KMS-11 (cell line): ENCODE measurements at regions not wholly inside any gene's neighbourhood (a gene's known extent, or its start where the extent isn't known, plus 50 kb on each side); places are given as distances from the start of the nearest gene placed in this dataset.

Source experiments
- H2AFZ ChIP-seq: fragments of 200-600 bp; sonication (generic); 2 replicates; pipeline ENCODE4 v1.6.1; 2016; ENCODE audit warnings: antibody characterized with exemption, mixed run types, low read depth
- H3K27ac ChIP-seq: fragments of 200-600 bp; sonication (generic); 2 replicates; pipeline ENCODE4 v1.6.1; 2016; ENCODE audit warnings: mild to moderate bottlenecking, mixed run types
- H3K27me3 ChIP-seq: fragments of 200-600 bp; sonication (generic); 2 replicates; pipeline ENCODE4 v1.6.1; 2017; ENCODE audit warnings: mild to moderate bottlenecking, low read depth, mixed run types, moderate library complexity; ENCODE audit not compliant: insufficient read depth
- H3K36me3 ChIP-seq: fragments of 200-600 bp; sonication (generic); 2 replicates; pipeline ENCODE4 v1.6.1; 2017; ENCODE audit warnings: mild to moderate bottlenecking, mixed run types; ENCODE audit not compliant: insufficient read depth
- H3K4me1 ChIP-seq: fragments of 200-600 bp; sonication (generic); 2 replicates; pipeline ENCODE4 v1.6.1; 2016; ENCODE audit warnings: mild to moderate bottlenecking, low read depth, mixed run types; ENCODE audit not compliant: poor library complexity, severe bottlenecking
- H3K4me2 ChIP-seq: fragments of 200-600 bp; sonication (generic); 2 replicates; pipeline ENCODE4 v1.7.0; 2016; ENCODE audit warnings: mild to moderate bottlenecking, mixed run types
- H3K4me3 ChIP-seq: fragments of 200-600 bp; sonication (generic); IDR thresholded peaks from 2 replicates; pipeline ENCODE4 v1.6.1; 2017; ENCODE audit warnings: low read depth, low read length, mixed read lengths; ENCODE audit not compliant: insufficient read depth
- H3K79me2 ChIP-seq: fragments of 200-600 bp; sonication (generic); 2 replicates; pipeline ENCODE4 v1.6.1; 2016; ENCODE audit warnings: low read depth, mixed run types; ENCODE audit not compliant: insufficient read depth
- H3K9ac ChIP-seq: fragments of 200-600 bp; sonication (generic); 2 replicates; pipeline ENCODE4 v1.6.1; 2016; ENCODE audit warnings: mild to moderate bottlenecking, mixed run types
- H4K20me1 ChIP-seq: fragments of 200-600 bp; sonication (generic); 2 replicates; pipeline ENCODE4 v1.6.1; 2016; ENCODE audit warnings: mild to moderate bottlenecking, mixed run types; ENCODE audit not compliant: insufficient read depth
- TF ChIP-seq, protein P1 (sequence below): fragments of 200-600 bp; sonication (generic); conservative IDR thresholded peaks from 2 replicates; pipeline ENCODE4 v1.6.1; 2017; ENCODE audit warnings: low read depth, mild to moderate bottlenecking, antibody characterized with exemption, low read length, moderate library complexity, mixed read lengths

DNA sequence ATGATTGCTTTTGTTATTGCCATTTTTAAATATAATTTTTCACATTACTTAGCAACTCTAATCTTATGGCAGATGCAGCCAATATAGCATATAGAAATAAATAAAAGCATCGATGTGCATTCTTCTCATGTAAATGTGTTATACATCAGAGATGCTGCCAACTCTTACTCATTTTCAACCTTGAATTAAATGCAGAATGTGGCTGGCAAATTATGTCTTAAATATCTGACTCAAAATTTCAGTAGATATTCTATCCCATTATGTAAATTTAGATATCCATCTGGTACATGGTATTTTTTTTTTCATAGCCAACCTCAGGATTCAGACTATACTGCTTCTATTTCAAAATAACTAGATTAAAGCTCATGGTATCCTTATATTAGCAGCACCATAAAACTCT is 916.7 kb upstream of the TMPRSS15 start:
- Histone ChIP-seq H4K20me1 (no peaks in the 10 kb centered on the region), H3K27ac (no peak overlapping the region), H3K4me2 (no peak overlapping the region), H3K4me3 (no peak overlapping the region), H3K27me3 (no peaks in the 10 kb centered on the region), H2AFZ (no peak overlapping the region), H3K36me3 (no peaks in the 10 kb centered on the region), H3K79me2 (no peaks in the 10 kb centered on the region), H3K9ac (no peak overlapping the region), H3K4me1 (no peaks in the 10 kb centered on the region)
- TF ChIP-seq, protein P1, sequence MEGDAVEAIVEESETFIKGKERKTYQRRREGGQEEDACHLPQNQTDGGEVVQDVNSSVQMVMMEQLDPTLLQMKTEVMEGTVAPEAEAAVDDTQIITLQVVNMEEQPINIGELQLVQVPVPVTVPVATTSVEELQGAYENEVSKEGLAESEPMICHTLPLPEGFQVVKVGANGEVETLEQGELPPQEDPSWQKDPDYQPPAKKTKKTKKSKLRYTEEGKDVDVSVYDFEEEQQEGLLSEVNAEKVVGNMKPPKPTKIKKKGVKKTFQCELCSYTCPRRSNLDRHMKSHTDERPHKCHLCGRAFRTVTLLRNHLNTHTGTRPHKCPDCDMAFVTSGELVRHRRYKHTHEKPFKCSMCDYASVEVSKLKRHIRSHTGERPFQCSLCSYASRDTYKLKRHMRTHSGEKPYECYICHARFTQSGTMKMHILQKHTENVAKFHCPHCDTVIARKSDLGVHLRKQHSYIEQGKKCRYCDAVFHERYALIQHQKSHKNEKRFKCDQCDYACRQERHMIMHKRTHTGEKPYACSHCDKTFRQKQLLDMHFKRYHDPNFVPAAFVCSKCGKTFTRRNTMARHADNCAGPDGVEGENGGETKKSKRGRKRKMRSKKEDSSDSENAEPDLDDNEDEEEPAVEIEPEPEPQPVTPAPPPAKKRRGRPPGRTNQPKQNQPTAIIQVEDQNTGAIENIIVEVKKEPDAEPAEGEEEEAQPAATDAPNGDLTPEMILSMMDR: no peak

DNA sequence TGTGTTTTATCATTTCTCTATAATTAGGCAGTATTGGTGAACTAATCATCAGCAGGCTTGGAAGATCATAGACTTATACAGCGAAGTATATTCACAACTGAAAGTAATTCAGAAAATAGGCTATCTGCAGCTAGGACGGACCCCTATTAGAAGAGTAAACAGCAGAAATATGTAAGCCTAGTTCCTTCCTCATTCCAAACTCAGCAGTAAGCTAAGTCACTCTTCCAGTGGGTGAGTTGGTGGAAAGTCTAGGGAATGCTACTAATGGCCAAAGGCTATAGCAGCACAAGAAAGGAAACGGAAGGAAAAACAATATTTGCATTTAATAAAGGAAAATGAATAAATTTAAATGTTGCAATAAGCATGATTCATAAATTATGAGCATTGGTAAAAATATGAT is 918.1 kb upstream of the TMPRSS15 start:
- Histone ChIP-seq H3K27me3 (no peaks in the 10 kb centered on the region), H3K4me1 (no peaks in the 10 kb centered on the region), H3K4me2 (no peak overlapping the region), H3K27ac (no peak overlapping the region), H3K36me3 (no peaks in the 10 kb centered on the region), H2AFZ (no peak overlapping the region), H4K20me1 (no peaks in the 10 kb centered on the region), H3K4me3 (no peak overlapping the region), H3K79me2 (no peaks in the 10 kb centered on the region), H3K9ac (no peak overlapping the region)
- TF ChIP-seq, protein P1: no peak

DNA sequence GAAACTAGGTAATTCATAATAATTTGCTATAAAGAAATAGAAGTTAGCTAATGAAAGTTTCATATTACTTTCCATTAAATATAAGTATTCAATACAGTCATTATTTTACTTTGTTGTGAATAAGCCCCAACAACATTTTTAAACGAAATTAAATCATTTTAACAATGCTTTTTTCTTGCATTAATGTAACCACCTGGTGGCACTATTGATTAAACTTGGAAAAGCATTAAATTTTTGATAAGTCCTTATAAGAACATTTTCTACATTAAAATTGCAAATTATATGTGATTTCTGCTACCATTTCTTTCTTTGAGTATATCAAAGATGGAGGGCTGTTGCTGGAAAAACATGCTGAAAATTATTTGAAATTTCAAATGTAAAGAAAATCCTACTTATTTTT is 918.8 kb upstream of the TMPRSS15 start:
- Histone ChIP-seq H3K4me2 (no peak overlapping the region), H3K4me1 (no peaks in the 10 kb centered on the region), H4K20me1 (no peaks in the 10 kb centered on the region), H3K4me3 (no peak overlapping the region), H3K79me2 (no peaks in the 10 kb centered on the region), H3K36me3 (no peaks in the 10 kb centered on the region), H3K27ac (no peak overlapping the region), H3K27me3 (no peaks in the 10 kb centered on the region), H3K9ac (no peak overlapping the region), H2AFZ (no peak overlapping the region)
- TF ChIP-seq, protein P1: peak; percentile 59

- Histone ChIP-seq H3K4me3 (no peak overlapping the region), H3K27ac (no peak overlapping the region), H2AFZ (no peak overlapping the region), H3K4me2 (no peak overlapping the region), H3K36me3 (no peaks in the 10 kb centered on the region), H3K79me2 (no peaks in the 10 kb centered on the region), H3K27me3 (no peaks in the 10 kb centered on the region), H3K4me1 (no peaks in the 10 kb centered on the region), H4K20me1 (no peaks in the 10 kb centered on the region), H3K9ac (no peak overlapping the region)
- TF ChIP-seq, protein P1: no peak
Observed at GRCh38 chr21:19326531-19327319, 923.1 kb upstream of the TMPRSS15 start.
